BE2C (cell line): ENCODE measurements at regions not wholly inside any gene's neighbourhood (a gene's known extent, or its start where the extent isn't known, plus 50 kb on each side); places are given as distances from the start of the nearest gene placed in this dataset.

ENCODE experiments used
- DNase-seq: peaks from one replicate; pipeline ENCODE4 v3.0.0-alpha.2; 2020
- H3K27me3 ChIP-seq: fragments of 250-450 bp; sonication (Bioruptor Pico); 2 replicates; pipeline ENCODE4 v1.5.1; 2020; ENCODE audit warnings: mild to moderate bottlenecking
- H3K36me3 ChIP-seq: fragments of 250-450 bp; sonication (Bioruptor Pico); 2 replicates; pipeline ENCODE4 v1.5.1; 2020; ENCODE audit warnings: mild to moderate bottlenecking
- H3K4me1 ChIP-seq: fragments of 250-450 bp; sonication (Bioruptor Pico); 2 replicates; pipeline ENCODE4 v1.5.1; 2020
- H3K4me3 ChIP-seq: 2 replicates; pipeline ENCODE4 v1.5.1; 2011; ENCODE audit warnings: low read depth, low read length
- H3K9me3 ChIP-seq: fragments of 250-450 bp; sonication (Bioruptor Pico); 2 replicates; pipeline ENCODE4 v1.5.1; 2020
- CTCF ChIP-seq: IDR thresholded peaks from 2 replicates; pipeline ENCODE4 v1.5.1; 2012; ENCODE audit warnings: mild to moderate bottlenecking, low read depth, low read length

DNA sequence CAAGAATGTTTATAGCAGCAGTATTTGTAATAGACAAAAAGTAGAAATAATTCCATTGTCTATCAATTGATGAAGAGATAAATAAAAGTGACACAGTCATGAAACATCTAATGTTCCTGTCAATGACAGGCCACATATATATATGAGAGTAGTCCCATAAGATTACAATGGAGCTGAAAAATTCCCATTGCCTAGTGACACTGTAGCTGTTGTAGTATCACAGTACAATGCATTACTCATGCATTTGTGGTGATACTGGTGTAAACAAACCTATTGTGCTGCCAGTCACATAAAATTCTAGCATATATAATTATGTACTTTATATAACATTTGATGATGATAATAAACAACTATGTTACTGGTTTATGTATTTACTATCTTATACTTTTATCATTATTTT lies 141.9 kb upstream of the LYPLAL1 start:
- H3K9me3 ChIP-seq = no peaks in the 10 kb centered on the region
- H3K4me1 ChIP-seq = no peaks in the 10 kb centered on the region
- H3K4me3 ChIP-seq = no peak overlapping the region
- no peak for TF ChIP-seq CTCF
- no peak for DNase-seq
- H3K36me3 ChIP-seq = no peaks in the 10 kb centered on the region
- no peaks in the 10 kb centered on the region for H3K27me3 ChIP-seq

GRCh38 chr1:219038398-219038797 lies 135.3 kb upstream of the LYPLAL1 start:
- no peaks in the 10 kb centered on the region for H3K27me3 ChIP-seq
- no peaks in the 10 kb centered on the region for H3K9me3 ChIP-seq
- no peak for TF ChIP-seq CTCF
- H3K4me3 ChIP-seq = no peak overlapping the region
- no peak for DNase-seq
- no peaks in the 10 kb centered on the region for H3K4me1 ChIP-seq
- no peaks in the 10 kb centered on the region for H3K36me3 ChIP-seq

GRCh38 chr1:219039017-219039681 lies 134.5 kb upstream of the LYPLAL1 start:
- H3K4me3 ChIP-seq = no peak overlapping the region
- no peak for TF ChIP-seq CTCF
- H3K36me3 ChIP-seq = no peaks in the 10 kb centered on the region
- H3K9me3 ChIP-seq = no peaks in the 10 kb centered on the region
- no peak for DNase-seq
- H3K27me3 ChIP-seq = no peaks in the 10 kb centered on the region
- no peaks in the 10 kb centered on the region for H3K4me1 ChIP-seq

DNA sequence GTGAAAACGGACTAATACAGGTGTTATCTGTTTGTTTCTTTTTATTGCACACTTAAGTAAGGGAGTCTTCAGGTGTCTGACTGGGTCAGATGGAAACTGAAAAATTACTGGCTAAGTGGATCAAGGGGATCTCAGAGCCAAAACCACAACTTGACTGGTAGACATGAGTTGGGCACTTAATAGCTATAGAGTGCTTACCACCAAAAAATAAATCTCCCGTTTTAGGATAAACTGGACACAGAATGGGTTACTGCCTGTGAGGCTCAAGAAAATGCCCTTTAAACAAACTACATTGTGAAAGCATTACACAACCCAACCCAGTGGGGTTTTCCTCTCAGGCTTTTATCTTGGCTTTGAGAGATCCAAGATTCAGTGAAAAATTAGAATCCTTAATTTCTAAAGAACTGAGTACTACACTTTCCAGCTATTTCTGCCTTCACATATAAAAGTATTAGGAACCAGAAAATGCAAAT lies 134.0 kb upstream of the LYPLAL1 start:
- no peaks in the 10 kb centered on the region for H3K4me1 ChIP-seq
- no peak for DNase-seq
- no peaks in the 10 kb centered on the region for H3K36me3 ChIP-seq
- no peak overlapping the region for H3K4me3 ChIP-seq
- H3K9me3 ChIP-seq = no peaks in the 10 kb centered on the region
- no peaks in the 10 kb centered on the region for H3K27me3 ChIP-seq
- TF ChIP-seq CTCF = no peak

- DNase-seq = no peak
- H3K4me1 ChIP-seq = no peaks in the 10 kb centered on the region
- H3K9me3 ChIP-seq = no peaks in the 10 kb centered on the region
- no peak for TF ChIP-seq CTCF
- H3K36me3 ChIP-seq = no peaks in the 10 kb centered on the region
- H3K4me3 ChIP-seq = no peak overlapping the region
- no peaks in the 10 kb centered on the region for H3K27me3 ChIP-seq
These were observed 133.4 kb upstream of the LYPLAL1 start for GRCh38 chr1:219040291-219040690.

DNA sequence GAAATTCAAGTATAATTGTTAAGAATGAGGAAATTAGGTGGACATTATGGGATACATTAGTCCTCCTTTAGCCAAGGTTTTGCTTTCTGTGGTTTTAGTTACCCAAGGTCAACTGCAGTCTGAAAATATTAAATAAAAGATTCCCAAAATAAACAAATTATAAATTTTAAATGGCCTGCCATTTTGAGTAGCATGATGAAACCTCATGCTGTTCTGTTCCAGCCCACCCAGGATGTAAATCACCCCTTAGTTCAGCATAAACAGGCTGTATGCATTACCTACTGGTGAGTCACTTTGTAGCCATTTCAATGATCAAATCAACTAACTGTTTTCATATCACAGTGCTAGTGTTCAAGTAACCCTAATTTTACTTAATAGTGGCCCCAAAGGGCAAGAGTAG lies 132.5 kb upstream of the LYPLAL1 start:
- no peaks in the 10 kb centered on the region for H3K4me1 ChIP-seq
- H3K4me3 ChIP-seq = no peak overlapping the region
- DNase-seq = no peak
- TF ChIP-seq CTCF = no peak
- no peaks in the 10 kb centered on the region for H3K27me3 ChIP-seq
- H3K36me3 ChIP-seq = no peaks in the 10 kb centered on the region
- H3K9me3 ChIP-seq = no peaks in the 10 kb centered on the region
